HL-60 (cell line): ENCODE measurements at regions not wholly inside any gene's neighbourhood (a gene's known extent, or its start where the extent isn't known, plus 50 kb on each side); places are given as distances from the start of the nearest gene placed in this dataset.

Source experiments
- DNase-seq, 2 experiments: peaks; one replicate each; pipeline ENCODE4 v3.0.0-alpha.2; 2010 to 2020; ENCODE audit warnings: low read depth in 1 of 2, low spot score in 1 of 2
- H3K27ac ChIP-seq: fragments of 250-450 bp; sonication (Bioruptor Pico); replicated peaks from 2 replicates; pipeline ENCODE4 v1.5.1; 2020; ENCODE audit warnings: mild to moderate bottlenecking, moderate library complexity
- H3K27me3 ChIP-seq: fragments of 250-450 bp; sonication (Bioruptor Pico); 2 replicates; pipeline ENCODE4 v1.5.1; 2021; ENCODE audit warnings: mild to moderate bottlenecking, moderate library complexity; ENCODE audit not compliant: insufficient read depth, poor library complexity, severe bottlenecking
- H3K4me3 ChIP-seq: replicated peaks from 2 replicates; pipeline ENCODE4 v1.5.1; 2011; ENCODE audit warnings: mild to moderate bottlenecking, control low read depth, low read length; ENCODE audit not compliant: insufficient read depth
- CTCF ChIP-seq: IDR thresholded peaks from one replicate; pipeline ENCODE4 v1.5.1; 2011; ENCODE audit warnings: low read length, control low read depth, inconsistent platforms; ENCODE audit not compliant: insufficient read depth
- GABPA ChIP-seq: IDR thresholded peaks from 2 replicates; pipeline ENCODE4 v1.6.1; 2012; ENCODE audit warnings: low read depth
- POLR2AphosphoS5 ChIP-seq: IDR thresholded peaks from 2 replicates; pipeline ENCODE4 v1.6.1; 2012; ENCODE audit warnings: low read depth
- REST ChIP-seq: IDR thresholded peaks from 2 replicates; pipeline ENCODE4 v1.6.1; 2012; ENCODE audit warnings: low read depth; ENCODE audit not compliant: insufficient replicate concordance
- SPI1 ChIP-seq: IDR thresholded peaks from 2 replicates; pipeline ENCODE4 v1.6.1; 2012; ENCODE audit warnings: low read depth, mild to moderate bottlenecking, borderline replicate concordance

GRCh38 chr10:29881336-29881771 lies 178.0 kb downstream of the JCAD start:
- Histone ChIP-seq H3K4me3 (no peak overlapping the region), H3K27ac (no peak overlapping the region), H3K27me3 (no peaks in the 10 kb centered on the region)
- DNase-seq = no peak
- TF ChIP-seq GABPA = no peak
- TF ChIP-seq POLR2AphosphoS5 = no peak
- TF ChIP-seq SPI1 = no peak
- no peak for TF ChIP-seq REST

- TF ChIP-seq REST (no peak), GABPA (no peak), POLR2AphosphoS5 (no peak)
- H3K27me3 ChIP-seq = no peaks in the 10 kb centered on the region
- DNase-seq = no peak
Observed at GRCh38 chr10:29880856-29881255, 178.5 kb downstream of the JCAD start.

GRCh38 chr10:29879862-29880261 lies 179.5 kb downstream of the JCAD start:
- DNase-seq = no peak
- H3K27me3 ChIP-seq = no peaks in the 10 kb centered on the region
- no peak for TF ChIP-seq REST
- H3K27ac ChIP-seq = no peak overlapping the region
- no peak overlapping the region for H3K4me3 ChIP-seq

More at GRCh38 chr10:29880856-29881255, 178.5 kb downstream of the JCAD start:
- Histone ChIP-seq H3K27ac (no peak overlapping the region), H3K4me3 (no peak overlapping the region)

GRCh38 chr10:29878492-29878891 lies 180.9 kb downstream of the JCAD start:
- no peak overlapping the region for H3K4me3 ChIP-seq
- no peak for DNase-seq
- no peak overlapping the region for H3K27ac ChIP-seq
- no peaks in the 10 kb centered on the region for H3K27me3 ChIP-seq
- no peak for TF ChIP-seq REST
- TF ChIP-seq POLR2AphosphoS5 = no peak
- no peak for TF ChIP-seq GABPA
- no peak for TF ChIP-seq SPI1
- TF ChIP-seq CTCF = no peak
